Stimulated activated CD8-positive, alpha-beta memory T cell treated with anti-CD3 and anti-CD28 coated beads, Interleukin-12 subunit alpha, Interleukin-12 subunit beta, amount 100 ng/mL, for 1 hour (primary cell): ENCODE measurements at regions not wholly inside any gene's neighbourhood (a gene's known extent, or its start where the extent isn't known, plus 50 kb on each side); places are given as distances from the start of the nearest gene placed in this dataset.

Experiments used
- DNase-seq: peaks from one replicate; pipeline ENCODE4 v3.0.0-alpha.2; 2020; ENCODE audit warnings: low read depth

DNA sequence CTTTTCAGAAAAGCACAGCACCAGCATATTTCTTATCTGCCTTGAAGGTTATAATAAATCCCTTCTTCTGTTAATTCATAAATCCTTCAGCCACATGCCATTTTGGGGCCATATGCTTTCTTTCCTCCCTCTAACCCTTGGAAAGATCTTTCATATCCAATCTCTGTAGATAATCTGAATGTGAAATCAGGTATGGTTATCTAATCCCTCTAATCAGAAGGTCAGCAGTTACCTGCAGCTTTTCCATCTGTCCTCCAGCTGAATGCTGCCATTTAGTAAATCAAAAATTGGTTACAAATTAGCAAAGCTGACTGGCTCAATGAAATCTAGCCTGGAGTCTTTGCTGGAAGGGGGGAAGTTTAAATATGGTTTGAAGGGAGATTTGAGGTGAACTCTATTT lies 230.5 kb downstream of the PIK3C3 start:
- DNase-seq = no peak

DNA sequence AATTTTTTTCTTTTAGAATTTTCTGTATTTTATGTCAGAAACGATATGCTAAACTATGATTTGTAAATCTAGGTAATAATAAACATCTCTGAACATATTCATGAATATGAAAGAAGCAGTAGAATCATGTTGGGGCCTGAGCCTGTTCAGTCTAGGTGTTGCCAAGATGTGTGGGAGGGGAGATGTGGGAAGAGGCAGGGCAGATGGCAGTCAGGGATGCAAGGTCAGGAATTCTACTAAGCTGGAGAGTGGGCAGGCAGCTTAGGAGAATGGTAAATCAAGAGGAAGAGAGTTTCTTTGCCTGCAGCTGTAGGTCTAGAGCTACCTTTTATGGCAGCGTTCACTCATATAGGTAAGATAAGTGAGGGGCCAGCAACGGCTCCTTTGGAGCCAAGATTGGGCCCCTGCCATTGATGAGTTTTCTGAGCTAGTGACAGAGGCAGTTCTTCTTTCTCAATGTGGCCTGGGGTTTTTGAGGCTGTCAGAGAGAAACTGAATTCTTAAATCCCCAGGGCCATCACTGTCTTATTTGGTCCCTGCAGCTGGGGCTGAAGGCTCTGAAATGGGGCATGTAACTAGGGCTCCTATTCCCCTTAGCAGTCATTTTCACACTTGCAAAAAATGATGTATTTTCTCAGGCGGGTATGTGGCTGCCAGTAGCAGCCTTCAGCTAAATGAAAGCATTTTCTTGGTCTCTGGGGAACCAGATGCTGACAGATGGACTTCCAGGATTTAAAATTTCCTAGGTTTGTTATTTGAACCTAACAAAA lies 232.8 kb downstream of the PIK3C3 start:
- DNase-seq = no peak

DNA sequence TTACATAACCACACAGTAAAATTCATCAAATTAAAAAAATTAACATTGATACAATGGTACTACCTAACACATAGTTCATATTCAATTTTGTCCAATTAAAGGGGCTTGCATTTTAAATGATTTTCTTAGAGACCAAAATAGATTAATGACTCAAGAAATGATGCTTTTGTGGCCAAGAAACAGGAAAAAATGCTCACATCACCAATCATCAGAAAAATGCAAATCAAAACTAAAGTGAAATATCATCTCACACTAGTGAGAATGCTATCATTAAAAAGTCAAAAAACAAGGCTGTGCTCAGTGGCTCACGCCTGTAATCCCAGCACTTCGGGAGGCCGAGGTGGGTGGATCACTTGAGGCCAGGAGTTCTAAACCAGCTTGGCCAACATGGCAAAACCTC lies 235.6 kb downstream of the PIK3C3 start:
- no peak for DNase-seq

DNA sequence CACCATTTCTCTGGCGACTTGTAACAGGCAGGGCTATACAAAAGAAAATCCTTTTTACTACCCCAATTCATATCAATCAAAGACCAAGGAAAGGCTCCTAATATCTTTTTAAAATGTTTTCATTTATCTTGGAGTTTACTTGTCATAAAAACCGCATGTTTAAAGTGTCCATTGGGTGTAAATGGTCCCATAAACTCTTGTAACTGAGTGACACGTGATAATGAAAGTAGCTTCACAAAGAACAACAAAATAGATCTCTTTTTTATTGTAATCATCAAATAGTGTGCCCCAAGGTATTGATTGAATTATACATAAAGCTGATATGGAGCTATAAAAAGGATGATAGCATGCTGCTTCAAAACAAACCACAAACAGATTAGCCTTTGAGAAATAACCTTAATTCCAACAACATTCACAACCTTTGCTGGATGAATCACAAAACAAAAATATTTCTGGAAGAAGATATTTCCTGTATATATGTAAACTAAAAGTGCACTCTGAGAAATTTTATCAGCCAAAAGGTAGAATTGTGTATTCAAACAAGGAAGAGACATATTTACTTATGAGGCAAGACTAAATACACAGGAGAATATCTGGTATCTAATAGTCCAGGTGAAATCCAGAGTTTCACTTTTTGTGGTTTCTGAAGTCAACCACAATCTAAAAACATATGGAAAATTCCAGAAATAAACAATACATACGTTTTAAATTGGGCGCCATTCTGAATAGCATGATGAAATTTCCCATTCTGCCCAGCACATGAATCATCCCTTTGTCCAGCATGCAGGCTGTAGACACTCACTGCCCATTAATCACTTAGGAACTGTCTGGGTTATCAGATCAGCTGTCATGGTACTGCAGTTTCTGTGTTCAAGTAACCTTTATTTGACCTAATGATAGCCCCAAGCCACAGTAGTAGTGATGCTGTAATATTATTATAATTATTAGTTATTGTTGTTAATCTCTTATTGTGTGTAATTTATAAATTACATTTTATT lies 237.5 kb downstream of the PIK3C3 start:
- DNase-seq = no peak

DNA sequence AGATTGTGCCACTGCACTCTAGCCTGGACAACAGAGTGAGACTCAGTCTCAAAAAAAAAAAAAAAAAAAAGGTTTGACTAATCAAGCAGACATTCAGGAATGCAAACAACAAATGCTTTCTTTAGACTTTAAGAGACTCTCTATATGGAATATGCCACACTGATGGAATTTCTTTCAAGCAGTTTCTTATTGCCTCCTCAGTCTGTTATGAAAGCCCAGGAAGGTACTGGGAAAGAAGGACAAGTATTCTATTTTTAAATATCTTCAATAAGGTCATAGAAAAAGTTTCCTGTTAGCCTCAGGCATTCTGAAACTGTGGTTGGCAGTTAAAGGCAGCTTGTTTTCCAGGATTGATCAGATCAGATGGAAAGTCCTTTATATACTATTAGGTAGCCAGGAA lies 241.6 kb downstream of the PIK3C3 start:
- no peak for DNase-seq

DNA sequence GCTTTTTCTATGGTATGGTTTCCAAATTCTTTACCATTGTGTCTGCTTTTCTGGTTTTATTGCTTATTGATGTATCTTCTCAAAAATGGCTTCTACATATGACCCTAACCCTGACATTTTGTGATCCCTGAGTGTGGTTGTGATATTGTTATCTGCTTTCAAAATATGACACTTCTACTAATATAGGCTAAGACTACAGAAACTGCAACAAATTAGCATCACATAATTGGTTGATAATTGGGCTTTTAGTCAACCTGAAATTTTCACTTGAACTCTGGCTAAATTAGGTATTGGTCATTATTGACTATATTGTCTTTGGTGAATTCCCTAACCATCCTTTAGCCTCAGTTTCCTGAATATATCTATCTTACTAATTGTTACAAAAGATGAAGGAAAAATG lies 246.1 kb downstream of the PIK3C3 start:
- DNase-seq = no peak

DNA sequence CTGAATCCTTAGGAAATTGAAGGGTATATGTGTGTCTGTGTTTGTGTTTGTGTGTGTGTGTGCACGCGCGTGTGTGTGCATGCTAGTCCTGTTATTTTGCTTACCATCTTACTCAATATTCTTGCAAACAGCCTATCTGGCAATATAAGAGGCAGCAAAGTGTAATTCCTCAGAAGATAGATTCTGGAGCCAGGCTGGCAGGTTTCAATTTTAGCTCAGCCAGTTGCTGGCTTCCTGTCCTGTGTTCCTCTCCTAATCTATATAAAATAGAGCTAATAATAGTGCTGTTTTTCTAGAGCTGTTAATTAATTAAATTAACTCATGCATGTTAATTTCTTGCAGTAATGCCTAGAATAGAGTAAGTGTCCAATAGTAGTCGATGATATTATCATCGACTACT lies 256.2 kb downstream of the PIK3C3 start:
- DNase-seq = no peak

DNA sequence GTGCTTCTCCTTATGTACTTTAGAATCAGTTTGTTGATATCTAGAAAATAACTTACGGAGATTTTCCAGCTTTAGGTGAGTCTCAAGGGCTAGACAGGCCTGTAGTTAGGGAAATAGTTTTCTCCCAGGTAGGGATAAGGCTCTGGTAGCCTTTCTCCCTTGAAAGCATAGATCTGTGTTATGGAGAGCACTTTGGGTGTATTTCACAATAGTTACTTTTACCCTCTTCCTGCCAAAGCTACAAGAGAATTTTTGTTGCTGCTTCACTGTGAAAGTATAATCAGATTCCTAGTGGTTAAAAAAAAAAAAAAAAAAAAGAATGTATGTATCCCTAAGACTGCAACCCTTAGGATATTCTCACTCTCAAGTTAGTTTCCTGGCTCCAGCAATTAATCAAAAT lies 267.5 kb downstream of the PIK3C3 start:
- DNase-seq = no peak

DNA sequence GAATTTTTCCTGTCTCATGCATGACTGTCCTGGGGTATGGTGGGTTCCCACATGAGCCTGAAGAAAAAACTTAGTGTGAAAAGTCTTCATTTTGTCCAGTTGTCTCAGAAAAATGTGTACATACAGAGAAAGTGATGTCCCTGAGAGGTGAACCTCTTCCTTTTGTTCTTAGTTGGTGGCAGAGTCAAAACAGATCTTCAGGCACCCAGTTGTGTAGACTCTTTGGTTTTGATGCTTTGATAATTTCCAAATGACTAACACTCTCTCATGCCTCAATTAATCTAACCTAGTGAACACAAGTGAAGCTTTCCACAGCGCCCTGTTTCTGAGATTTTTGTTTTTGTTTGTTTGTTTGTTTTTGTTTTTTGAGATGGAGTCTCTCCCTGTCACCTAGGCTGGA lies 273.5 kb downstream of the PIK3C3 start:
- DNase-seq = no peak

DNA sequence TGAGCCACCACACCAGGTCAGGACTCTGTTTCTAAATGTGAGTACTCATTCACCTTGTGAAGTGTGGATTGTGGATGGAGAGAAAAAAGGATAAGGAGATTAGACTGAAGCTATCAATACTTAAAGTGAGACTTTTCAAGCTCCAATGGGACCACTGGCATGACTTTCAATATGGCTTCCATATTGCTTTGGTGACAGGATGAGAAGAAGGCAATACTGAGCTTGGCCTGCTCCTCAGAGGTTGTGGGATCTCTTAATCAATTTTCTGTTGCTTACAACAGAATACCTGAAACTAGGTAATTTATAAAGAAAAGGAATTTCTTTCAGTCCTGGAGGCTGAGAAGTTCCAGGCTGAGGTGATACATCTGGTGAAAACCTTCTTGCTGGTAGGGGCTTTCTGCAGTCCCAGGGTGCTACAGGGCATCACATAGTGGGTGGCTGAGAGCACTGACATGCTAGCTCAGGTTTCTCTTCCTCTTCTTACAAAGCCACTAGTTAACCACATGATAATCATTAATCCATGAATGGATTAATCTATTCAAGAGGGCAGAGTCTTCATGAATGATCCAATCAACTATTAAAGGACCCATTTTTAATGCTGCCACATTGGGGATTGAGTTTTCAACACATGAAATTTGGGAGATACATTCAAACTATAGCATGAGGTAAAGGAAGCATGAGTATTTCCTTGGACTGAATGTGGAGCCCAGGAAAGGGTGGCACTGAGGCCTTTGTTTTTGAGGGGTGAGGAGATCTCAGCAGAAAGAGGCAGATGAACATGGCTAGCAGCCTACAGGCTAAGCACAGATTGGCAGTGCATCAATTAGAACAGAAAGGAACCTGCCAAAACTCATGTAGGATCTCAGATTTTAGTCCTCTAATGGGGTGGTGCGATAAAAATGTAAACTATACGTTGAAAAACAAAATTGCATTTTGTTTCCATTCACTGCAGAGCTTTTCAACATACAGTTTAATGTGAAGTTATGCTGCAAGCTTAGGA lies 274.5 kb downstream of the PIK3C3 start:
- DNase-seq = no peak

DNA sequence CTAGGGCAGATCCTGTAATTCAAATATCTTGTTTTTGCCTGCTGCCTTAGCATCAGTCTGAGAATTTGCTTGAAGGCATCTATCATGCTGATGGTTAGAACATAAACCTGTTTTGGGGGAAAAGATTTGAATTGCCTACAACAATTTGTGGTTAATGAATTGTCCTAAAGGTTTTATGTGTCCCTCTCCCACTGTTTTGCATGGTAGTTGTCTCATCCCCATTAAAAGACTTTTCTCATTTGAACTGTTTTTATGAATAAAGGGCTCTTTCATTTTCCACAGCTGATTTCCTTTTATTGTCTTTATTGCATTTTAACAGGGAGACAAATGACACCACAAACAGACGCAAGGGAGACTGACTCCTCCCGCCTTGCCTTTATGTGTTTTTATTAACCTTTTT lies 275.6 kb downstream of the PIK3C3 start:
- no peak for DNase-seq

DNA sequence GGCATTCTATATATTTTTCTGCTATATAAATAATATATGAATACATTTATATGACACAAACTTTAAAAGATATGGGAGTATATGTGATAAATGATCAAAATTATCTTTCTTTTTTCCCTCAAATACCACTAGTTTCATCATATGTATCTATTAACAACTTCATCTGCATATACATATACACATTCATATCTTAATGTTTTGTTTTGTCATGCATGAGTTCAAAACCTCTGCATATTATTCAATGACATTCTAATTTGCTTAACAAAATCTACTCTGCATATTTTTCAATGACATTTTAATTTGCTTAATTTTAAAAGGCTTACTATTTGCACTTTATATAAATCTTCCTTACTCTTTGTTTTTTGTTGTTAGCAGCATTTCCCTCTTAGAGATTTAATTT lies 276.2 kb downstream of the PIK3C3 start:
- DNase-seq = no peak

DNA sequence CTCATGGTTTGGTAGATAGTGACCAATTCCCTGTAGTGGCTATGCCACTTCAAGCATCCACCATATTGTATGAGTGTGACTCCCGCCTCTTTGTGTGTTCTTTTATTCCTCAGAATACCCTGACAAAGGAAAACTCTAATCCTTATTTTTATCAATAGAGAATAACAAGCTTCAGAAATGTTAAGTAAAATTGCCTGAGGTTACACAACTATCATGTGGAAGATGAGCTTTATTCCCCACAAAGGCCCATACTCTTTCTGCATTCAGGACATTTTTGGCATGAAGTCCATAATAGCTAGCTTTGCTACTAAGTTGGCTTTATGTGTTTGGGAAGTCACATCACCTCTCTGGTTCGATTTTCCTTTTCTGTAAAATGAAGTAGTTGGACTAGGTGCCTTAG lies 276.8 kb downstream of the PIK3C3 start:
- no peak for DNase-seq

DNA sequence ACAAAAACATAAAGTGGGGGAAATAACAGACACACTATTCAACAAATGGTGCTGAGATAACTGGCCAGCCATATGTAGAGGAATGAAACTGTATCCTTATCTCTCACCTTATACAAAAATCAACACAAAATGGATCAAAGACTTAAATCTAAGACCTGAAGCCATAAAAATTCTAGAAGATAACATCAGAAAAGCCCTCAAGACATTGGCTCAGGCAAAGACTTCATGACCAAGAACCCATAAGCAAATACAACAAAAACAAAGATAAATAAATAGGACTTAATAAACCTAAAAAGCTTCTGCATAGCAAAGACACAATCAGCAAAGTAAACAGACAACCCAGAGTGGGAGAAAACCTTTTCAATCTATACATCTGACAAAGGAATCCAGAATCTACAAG lies 278.9 kb downstream of the PIK3C3 start:
- DNase-seq = no peak

DNA sequence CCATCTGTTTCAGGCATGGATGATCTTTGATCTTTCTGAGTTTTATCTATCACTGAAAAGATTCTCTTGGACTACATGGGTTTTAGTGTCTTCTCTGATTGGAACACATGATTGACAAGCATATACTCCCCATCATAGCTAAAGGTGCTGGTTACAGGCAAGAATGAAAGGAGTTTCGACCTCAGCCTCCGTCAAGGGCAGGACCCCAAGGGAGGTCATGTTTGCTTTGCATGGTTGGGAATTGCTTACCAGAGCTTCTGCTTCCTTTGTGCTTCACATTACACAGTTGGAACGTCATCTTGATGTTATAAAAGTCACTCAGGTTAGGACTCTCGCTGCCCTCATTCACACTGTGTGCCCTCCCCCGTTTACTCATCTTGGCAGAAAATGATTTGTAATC lies 287.7 kb downstream of the PIK3C3 start:
- DNase-seq = no peak

DNA sequence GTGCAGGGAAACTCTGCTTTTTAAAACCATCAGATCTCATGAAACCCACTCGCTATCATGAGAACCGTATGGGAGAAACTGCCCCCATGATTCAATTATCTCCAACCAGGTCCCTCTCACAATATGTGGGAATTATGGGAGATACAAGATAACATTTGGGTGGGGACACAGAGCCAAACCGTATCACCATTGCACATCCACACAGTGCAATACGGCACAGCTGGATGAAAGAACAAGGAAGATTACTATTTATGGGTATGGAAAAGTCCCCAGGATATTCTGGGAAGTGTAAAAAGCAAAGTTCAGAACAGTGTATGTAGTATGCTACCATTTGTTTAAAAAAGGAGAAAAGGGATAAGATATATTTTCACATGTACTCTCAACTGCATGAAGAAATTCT lies 290.1 kb downstream of the PIK3C3 start:
- DNase-seq = no peak

DNA sequence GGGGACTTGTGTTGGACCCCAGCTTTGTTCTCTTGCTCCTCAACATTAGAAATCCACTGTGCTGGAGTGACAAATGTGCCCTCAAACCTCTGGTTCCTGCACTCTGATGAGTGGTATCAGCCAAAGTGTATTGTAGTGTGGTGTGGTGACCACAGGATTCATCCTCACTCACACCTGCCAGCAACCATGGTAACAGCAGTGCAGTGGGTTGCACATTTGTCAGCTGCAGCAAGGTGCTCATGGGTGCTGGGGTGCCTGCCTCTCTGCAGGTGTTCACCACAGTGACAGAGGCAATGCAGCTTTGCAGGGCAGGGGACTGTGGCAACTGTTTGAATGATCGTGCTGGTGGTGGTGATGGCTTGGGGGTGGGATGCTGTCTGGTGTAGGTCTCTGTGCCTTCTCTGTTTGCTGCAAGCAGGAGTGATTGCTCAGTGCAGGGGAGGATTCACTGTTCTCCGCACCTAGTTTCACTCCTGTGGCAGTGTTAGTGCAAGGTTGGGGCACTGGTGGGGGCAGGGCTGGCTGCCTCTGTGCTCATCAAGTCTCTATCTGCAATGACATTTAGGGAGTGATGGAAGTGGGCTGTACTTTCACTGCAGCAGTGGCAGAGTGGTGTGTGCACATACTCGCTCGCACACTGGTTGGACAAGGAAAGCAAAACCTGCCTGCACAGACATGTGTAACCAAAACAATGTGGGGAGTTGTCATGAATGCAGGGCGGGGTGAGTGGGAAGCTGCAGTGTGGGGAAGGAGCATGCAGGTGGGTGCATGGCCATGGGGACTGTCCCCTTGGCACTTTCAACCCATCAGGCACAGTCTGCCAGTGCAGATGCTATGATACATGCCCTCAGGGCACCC lies 301.1 kb downstream of the PIK3C3 start:
- no peak for DNase-seq

DNA sequence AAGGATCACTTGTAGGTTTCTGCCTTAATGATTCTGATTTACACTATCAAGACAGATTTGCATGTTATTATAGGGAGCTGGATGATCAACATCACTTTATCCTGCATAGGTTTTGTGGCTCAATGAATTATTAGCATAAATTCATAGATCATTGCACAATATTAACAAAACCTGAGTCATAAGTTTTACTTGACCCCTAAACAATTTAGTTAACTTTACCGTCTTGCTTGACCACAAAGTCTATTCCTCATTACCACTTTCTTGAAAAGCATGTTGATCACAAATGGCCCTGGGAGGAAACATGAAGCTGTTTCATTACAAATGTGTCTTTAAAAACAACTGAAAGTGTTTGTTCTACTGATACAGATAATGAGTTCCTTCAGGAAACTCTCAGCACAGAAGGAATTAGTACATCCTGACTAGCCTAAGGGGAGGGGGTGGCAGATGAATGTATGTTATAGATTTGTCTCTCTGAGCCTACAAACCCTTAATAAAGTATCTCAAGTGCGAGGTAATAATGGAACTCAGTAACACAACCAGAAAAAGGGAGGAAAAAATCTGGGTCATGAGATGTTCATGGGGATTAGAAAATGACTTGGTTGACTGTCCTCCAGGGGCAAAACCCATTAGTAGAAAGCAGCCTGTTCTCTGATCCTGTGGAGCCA lies 303.4 kb downstream of the PIK3C3 start:
- no peak for DNase-seq

DNA sequence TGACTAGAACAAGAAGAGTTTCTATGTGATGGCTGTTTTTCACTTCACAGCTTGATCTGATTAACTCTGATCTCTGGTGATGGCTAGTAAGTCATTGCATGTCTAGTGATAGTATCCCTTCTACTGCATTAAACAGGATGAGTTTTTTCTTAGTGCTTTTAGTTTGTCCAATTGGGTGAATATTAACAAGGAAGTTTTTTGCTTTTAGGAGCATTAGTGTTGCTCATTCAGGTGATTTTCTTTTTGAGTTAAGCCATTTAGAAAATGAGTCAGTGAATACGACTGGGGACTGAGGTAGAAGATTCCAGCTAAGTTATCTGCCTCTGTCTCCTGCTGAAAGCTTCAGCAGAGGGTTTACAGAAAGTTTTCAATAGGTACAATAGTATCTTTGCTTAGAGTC lies 306.7 kb downstream of the PIK3C3 start:
- DNase-seq = no peak

DNA sequence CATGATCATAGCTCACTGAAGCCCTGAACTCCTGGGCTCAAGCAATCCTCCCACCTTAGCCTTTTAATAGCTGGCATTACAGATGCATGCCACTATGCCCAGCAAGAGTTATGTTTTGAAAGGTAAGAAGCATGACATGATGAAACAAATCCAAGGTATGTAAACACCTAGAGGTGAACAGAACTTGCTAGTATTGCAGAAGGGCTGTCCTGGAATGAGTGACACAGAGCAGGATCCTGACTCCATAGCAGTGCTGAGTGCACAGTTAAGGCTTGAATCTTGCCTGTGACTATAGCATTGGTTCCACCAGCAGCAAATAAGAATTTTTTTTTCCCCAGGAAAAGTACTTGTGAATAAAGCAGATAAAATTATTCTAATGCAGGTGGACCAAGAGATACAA lies 309.5 kb downstream of the PIK3C3 start:
- no peak for DNase-seq
